NCI-H748 (cell line): ENCODE measurements at regions not wholly inside any gene's neighbourhood (a gene's known extent, or its start where the extent isn't known, plus 50 kb on each side); places are given as distances from the start of the nearest gene placed in this dataset.
"Not testable (repeated sequence)": the region's sequence is repeated elsewhere in the genome, so short reads cannot be mapped to it uniquely, and the experiment has no call there.

Experiments
- DNase-seq: peaks from one replicate; lab custom pipeline; 2025; ENCODE audit not compliant: unreplicated experiment; lab: John Stamatoyannopoulos, UW

GRCh38 chr1:222946436-222946835 is 131.6 kb downstream of the DISP1 start:
- no peak for DNase-seq

GRCh38 chr1:222948079-222948478 is 133.2 kb downstream of the DISP1 start:
- DNase-seq: no peak

- peak; percentile 65 for DNase-seq
Observed at GRCh38 chr1:222950892-222951291, 136.1 kb downstream of the DISP1 start.

GRCh38 chr1:222953585-222953984 is 138.7 kb downstream of the DISP1 start:
- DNase-seq: no peak

GRCh38 chr1:222955964-222956363 is 141.1 kb downstream of the DISP1 start:
- DNase-seq: no peak

- no peak for DNase-seq
Observed at GRCh38 chr1:222956601-222957000, 141.8 kb downstream of the DISP1 start.

GRCh38 chr1:222967466-222968240 is 152.8 kb downstream of the DISP1 start:
- DNase-seq: no peak

GRCh38 chr1:222970040-222970439 is 155.2 kb downstream of the DISP1 start:
- DNase-seq: no peak

GRCh38 chr1:222970711-222971110 is 155.9 kb downstream of the DISP1 start:
- no peak for DNase-seq

- no peak for DNase-seq
Observed at GRCh38 chr1:222971146-222971545, 156.3 kb downstream of the DISP1 start.

GRCh38 chr1:222973561-222973960 is 158.7 kb downstream of the DISP1 start:
- no peak for DNase-seq

GRCh38 chr1:222974496-222974895 is 159.7 kb downstream of the DISP1 start:
- no peak for DNase-seq

- no peak for DNase-seq
Observed at GRCh38 chr1:222975472-222976122, 160.8 kb downstream of the DISP1 start.

GRCh38 chr1:222976453-222976852 is 161.6 kb downstream of the DISP1 start:
- DNase-seq: no peak

GRCh38 chr1:222977294-222977693 is 162.5 kb downstream of the DISP1 start:
- DNase-seq: not testable (repeated sequence)

- DNase-seq: no peak
Observed at GRCh38 chr1:222979561-222979960, 163.5 kb downstream of the TLR5 start.

- DNase-seq: no peak
Observed at GRCh38 chr1:222987674-222988076, 155.4 kb downstream of the TLR5 start.

GRCh38 chr1:222989443-222989842 is 153.6 kb downstream of the TLR5 start:
- DNase-seq: no peak

GRCh38 chr1:222991177-222991576 is 151.9 kb downstream of the TLR5 start:
- no peak for DNase-seq

- DNase-seq: no peak
Observed at GRCh38 chr1:222991908-222992307, 151.1 kb downstream of the TLR5 start.

GRCh38 chr1:222994511-222995235 is 148.4 kb downstream of the TLR5 start:
- no peak for DNase-seq

GRCh38 chr1:222995236-222995580 is 147.8 kb downstream of the TLR5 start:
- no peak for DNase-seq
